ENCODE measurements at regions not wholly inside any gene's neighbourhood (a gene's known extent, or its start where the extent isn't known, plus 50 kb on each side); places are given as distances from the start of the nearest gene placed in this dataset.

GRCh38 chr3:113157408-113158030 lies 53.8 kb upstream of the BOC start:
- 88% methylated on average over 3 of the region's 3 CpGs for WGBS
- Histone ChIP-seq H3K9ac (ENCODE audit: low read depth in 1 of 2, low read length in 2 of 2) (no peak overlapping the region), H3K36me3 (ENCODE audit: control insufficient read depth in 4 of 4, insufficient read depth in 3 of 4, low read depth in 1 of 4, low read length in 3 of 4) (no peaks in the 10 kb centered on the region), H3K27ac (ENCODE audit: low read depth in 1 of 2, low read length in 2 of 2) (no peak overlapping the region), H3K4me1 (ENCODE audit: control insufficient read depth in 4 of 4, insufficient read depth in 4 of 4, low read length in 3 of 4) (no peaks in the 10 kb centered on the region), H3K9me3 (ENCODE audit: control insufficient read depth in 4 of 4, low read length in 3 of 4) (peaks cover 0 to 3% (median 0%) of the 10 kb centered on the region in 4 donors), H3K27me3 (ENCODE audit: control insufficient read depth in 4 of 4, insufficient read depth in 4 of 4, low read length in 3 of 4) (no peaks in the 10 kb centered on the region), H3K4me3 (ENCODE audit: low read depth in 1 of 3, low read length in 3 of 3) (no peak overlapping the region)
- DNase-seq (ENCODE audit: low spot score): no peak
- TF ChIP-seq REST (IDR thresholded peaks at IDR 0.05) (no peak), HNF4G (IDR thresholded peaks at IDR 0.05) (no peak), TAF1 (conservative IDR thresholded peaks at IDR 0.05) (no peak), HNF4A (conservative IDR thresholded peaks at IDR 0.05) (no peak), JUND (IDR thresholded peaks at IDR 0.05) (no peak), YY1 (IDR thresholded peaks at IDR 0.05) (no peak), GABPA (IDR thresholded peaks at IDR 0.05 in 1 of 2, conservative IDR thresholded peaks at IDR 0.05 in 1 of 2) (no peak), RAD21 (IDR thresholded peaks at IDR 0.05) (no peak), ATF3 (IDR thresholded peaks at IDR 0.05) (no peak), MAX (IDR thresholded peaks at IDR 0.05) (no peak), FOXA1 (IDR thresholded peaks at IDR 0.05) (no peak), ZBTB33 (IDR thresholded peaks at IDR 0.05) (no peak), CTCF (IDR thresholded peaks at IDR 0.05; ENCODE audit: low read depth, low read length, missing input control) (no peak), FOXA2 (IDR thresholded peaks at IDR 0.05) (no peak), RXRA (IDR thresholded peaks at IDR 0.05) (no peak), SP1 (IDR thresholded peaks at IDR 0.05) (no peak), EGR1 (IDR thresholded peaks at IDR 0.05; ENCODE audit: low read depth in 2 of 2) (no peak)
